Smooth muscle cell (in vitro differentiated cells): ENCODE measurements at regions not wholly inside any gene's neighbourhood (a gene's known extent, or its start where the extent isn't known, plus 50 kb on each side); places are given as distances from the start of the nearest gene placed in this dataset.

Source experiments
- DNase-seq: peaks from one replicate; lab custom pipeline; 2025; ENCODE audit not compliant: unreplicated experiment; lab: John Stamatoyannopoulos, UW
- H2AFZ ChIP-seq: fragments of 200-600 bp; sonication (generic); 2 replicates; pipeline ENCODE4 v1.6.0; 2016; ENCODE audit warnings: antibody characterized with exemption, low read depth, mild to moderate bottlenecking
- H3F3A ChIP-seq: fragments of 200-600 bp; sonication (generic); 2 replicates; pipeline ENCODE4 v1.6.0; 2017; ENCODE audit warnings: antibody characterized with exemption, low read depth
- H3K27ac ChIP-seq: fragments of 200-600 bp; sonication (generic); 2 replicates; pipeline ENCODE4 v1.5.1; 2016; ENCODE audit warnings: low read depth, mild to moderate bottlenecking
- H3K27me3 ChIP-seq: fragments of 200-600 bp; sonication (generic); 2 replicates; pipeline ENCODE4 v1.6.1; 2016; ENCODE audit warnings: low read depth, mild to moderate bottlenecking
- H3K36me3 ChIP-seq: fragments of 200-600 bp; sonication (generic); 2 replicates; pipeline ENCODE4 v1.5.1; 2016; ENCODE audit warnings: low read depth
- H3K4me1 ChIP-seq: fragments of 200-600 bp; sonication (generic); 2 replicates; pipeline ENCODE4 v1.5.1; 2016; ENCODE audit warnings: low read depth
- H3K4me2 ChIP-seq: fragments of 200-600 bp; sonication (generic); 2 replicates; pipeline ENCODE4 v1.6.0; 2016; ENCODE audit warnings: mild to moderate bottlenecking
- H3K4me3 ChIP-seq: fragments of 200-600 bp; sonication (generic); 2 replicates; pipeline ENCODE4 v1.5.1; 2016; ENCODE audit warnings: mild to moderate bottlenecking
- H3K79me2 ChIP-seq: fragments of 200-600 bp; sonication (generic); 2 replicates; pipeline ENCODE4 v1.6.0; 2016; ENCODE audit warnings: low read depth, mild to moderate bottlenecking
- H3K9ac ChIP-seq: fragments of 200-600 bp; sonication (generic); 2 replicates; pipeline ENCODE4 v1.6.0; 2016; ENCODE audit warnings: low read depth
- H3K9me3 ChIP-seq: fragments of 200-600 bp; sonication (generic); replicated peaks from 2 replicates; pipeline ENCODE4 v1.5.1; 2016; ENCODE audit warnings: low read depth
- H4K20me1 ChIP-seq: fragments of 200-600 bp; sonication (generic); 2 replicates; pipeline ENCODE4 v1.6.0; 2016; ENCODE audit warnings: low read depth
- WGBS: methylation state at CpG from one replicate; pipeline ENCODE4 v1.1.7; 2016; ENCODE audit warnings: low lambda C conversion rate; 5-methylcytosine and 5-hydroxymethylcytosine counted together
- TF ChIP-seq, protein P1 (sequence below): fragments of 200-600 bp; sonication (generic); IDR thresholded peaks from 2 replicates; pipeline ENCODE4 v1.5.1; 2017; ENCODE audit warnings: borderline replicate concordance, mild to moderate bottlenecking, antibody characterized with exemption; ENCODE audit not compliant: insufficient read depth, poor library complexity, severe bottlenecking

DNA sequence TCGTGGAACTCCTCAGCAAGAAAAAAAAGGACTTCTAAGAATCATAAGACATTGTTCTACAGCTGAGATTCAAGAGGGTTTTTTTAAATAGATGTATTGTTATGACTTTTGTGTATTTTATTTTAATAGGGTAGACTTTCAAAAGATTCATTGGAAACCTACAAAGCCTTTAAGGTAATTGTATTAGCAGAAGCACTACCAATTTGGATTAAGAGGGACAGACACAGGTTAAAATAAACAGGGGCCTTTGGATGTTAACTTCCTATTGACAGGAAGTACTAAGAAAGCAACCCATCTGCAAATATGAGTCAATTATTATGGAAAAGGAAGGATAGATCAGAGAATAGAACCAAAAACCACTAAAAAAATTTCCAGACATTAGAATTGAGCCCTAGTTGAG, 153.5 kb downstream of the HDGFL1 start:
- Histone ChIP-seq H3K4me3 (no peak overlapping the region), H3K4me1 (no peaks in the 10 kb centered on the region), H3K9ac (no peak overlapping the region), H3K36me3 (no peaks in the 10 kb centered on the region), H3K27me3 (no peaks in the 10 kb centered on the region), H3K4me2 (no peak overlapping the region), H3K9me3 (peaks cover 6% of the 10 kb centered on the region), H2AFZ (no peak overlapping the region), H3K27ac (no peak overlapping the region), H3K79me2 (no peaks in the 10 kb centered on the region), H4K20me1 (no peaks in the 10 kb centered on the region), H3F3A (no peaks in the 10 kb centered on the region)
- DNase-seq, result no peak
- TF ChIP-seq, protein P1, sequence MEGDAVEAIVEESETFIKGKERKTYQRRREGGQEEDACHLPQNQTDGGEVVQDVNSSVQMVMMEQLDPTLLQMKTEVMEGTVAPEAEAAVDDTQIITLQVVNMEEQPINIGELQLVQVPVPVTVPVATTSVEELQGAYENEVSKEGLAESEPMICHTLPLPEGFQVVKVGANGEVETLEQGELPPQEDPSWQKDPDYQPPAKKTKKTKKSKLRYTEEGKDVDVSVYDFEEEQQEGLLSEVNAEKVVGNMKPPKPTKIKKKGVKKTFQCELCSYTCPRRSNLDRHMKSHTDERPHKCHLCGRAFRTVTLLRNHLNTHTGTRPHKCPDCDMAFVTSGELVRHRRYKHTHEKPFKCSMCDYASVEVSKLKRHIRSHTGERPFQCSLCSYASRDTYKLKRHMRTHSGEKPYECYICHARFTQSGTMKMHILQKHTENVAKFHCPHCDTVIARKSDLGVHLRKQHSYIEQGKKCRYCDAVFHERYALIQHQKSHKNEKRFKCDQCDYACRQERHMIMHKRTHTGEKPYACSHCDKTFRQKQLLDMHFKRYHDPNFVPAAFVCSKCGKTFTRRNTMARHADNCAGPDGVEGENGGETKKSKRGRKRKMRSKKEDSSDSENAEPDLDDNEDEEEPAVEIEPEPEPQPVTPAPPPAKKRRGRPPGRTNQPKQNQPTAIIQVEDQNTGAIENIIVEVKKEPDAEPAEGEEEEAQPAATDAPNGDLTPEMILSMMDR, result no peak
- WGBS, result 94% methylated on average over 1 of the region's 1 CpG

DNA sequence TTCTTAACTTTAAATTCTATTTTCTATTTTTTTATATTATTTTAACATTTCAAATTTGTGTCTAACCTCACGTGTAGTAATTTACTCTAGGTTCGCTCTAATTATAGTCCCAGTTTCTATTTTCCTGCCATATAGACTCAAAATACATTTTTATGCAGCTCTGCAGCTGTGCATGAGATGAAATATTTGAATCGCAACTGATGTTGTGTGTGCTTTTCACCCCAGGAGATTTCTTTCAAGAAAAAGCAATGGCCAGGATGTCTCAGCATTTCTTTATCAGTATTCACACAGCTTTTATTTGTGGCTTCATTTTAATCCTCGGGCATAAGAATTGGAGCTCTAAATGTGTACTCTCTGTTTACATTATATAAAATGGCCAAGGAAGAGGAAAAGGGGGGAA, 157.6 kb downstream of the HDGFL1 start:
- Histone ChIP-seq H3K4me1 (no peaks in the 10 kb centered on the region), H2AFZ (no peak overlapping the region), H3K9me3 (peaks cover 6% of the 10 kb centered on the region), H3K4me3 (no peak overlapping the region), H3K27ac (no peak overlapping the region), H3K4me2 (no peak overlapping the region), H3K9ac (no peak overlapping the region), H3K27me3 (no peaks in the 10 kb centered on the region), H3K79me2 (no peaks in the 10 kb centered on the region), H3K36me3 (no peaks in the 10 kb centered on the region), H3F3A (no peaks in the 10 kb centered on the region), H4K20me1 (no peaks in the 10 kb centered on the region)
- TF ChIP-seq, protein P1, result no peak
- WGBS, result 65% methylated on average over 4 of the region's 4 CpGs
- DNase-seq, result no peak

DNA sequence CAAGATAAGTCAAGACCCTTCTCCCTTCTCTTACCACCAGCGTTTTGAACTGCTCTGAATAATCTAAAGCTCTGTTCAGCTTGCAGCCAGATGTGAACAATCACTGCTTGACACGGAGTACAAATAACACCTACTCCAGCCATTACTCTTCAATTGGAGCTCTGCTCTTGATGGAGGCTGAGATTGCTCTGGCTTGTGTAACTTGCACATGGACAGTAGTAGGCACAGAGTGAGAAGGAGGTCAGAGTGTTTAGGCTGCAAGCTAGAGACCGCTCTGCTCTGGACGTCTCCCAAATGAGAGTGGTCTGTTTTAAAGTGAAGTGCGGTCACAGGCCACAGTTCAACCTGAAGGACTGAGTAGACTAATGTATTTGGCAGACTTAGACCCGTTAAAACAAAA, 158.3 kb downstream of the HDGFL1 start:
- no peak overlapping the region for H3K4me2 ChIP-seq
- H2AFZ ChIP-seq, result no peak overlapping the region
- DNase-seq, result no peak

More for the DNA sequence above, 158.3 kb downstream of the HDGFL1 start:
- TF ChIP-seq, protein P1, result no peak
- Histone ChIP-seq H3K79me2 (no peaks in the 10 kb centered on the region), H3K9me3 (peaks cover 6% of the 10 kb centered on the region), H4K20me1 (no peaks in the 10 kb centered on the region), H3K27me3 (no peaks in the 10 kb centered on the region), H3K27ac (no peak overlapping the region), H3K9ac (no peak overlapping the region), H3K4me3 (no peak overlapping the region), H3K36me3 (no peaks in the 10 kb centered on the region), H3F3A (no peaks in the 10 kb centered on the region), H3K4me1 (no peaks in the 10 kb centered on the region)
- WGBS, result 67% methylated on average over 6 of the region's 6 CpGs
